Transverse colon (tissue), 4 donors: ENCODE measurements at regions not wholly inside any gene's neighbourhood (a gene's known extent, or its start where the extent isn't known, plus 50 kb on each side); places are given as distances from the start of the nearest gene placed in this dataset.

Experiments used
- DNase-seq: peaks from one replicate; pipeline ENCODE4 v3.0.0-alpha.2; 2019
- H3K27ac ChIP-seq, 4 donors: fragments of 200-600 bp; sonication (generic); 2 replicates each; pipeline ENCODE4 v1.5.1; 2016 to 2018; ENCODE audit warnings: inconsistent platforms in 4 of 4
- H3K27me3 ChIP-seq: fragments of 200-600 bp; sonication (generic); 2 replicates; pipeline ENCODE4 v1.5.1; 2017; ENCODE audit warnings: inconsistent platforms
- H3K36me3 ChIP-seq, 4 donors: fragments of 200-600 bp; sonication (generic); 2 replicates each; pipeline ENCODE4 v1.5.1; 2017 to 2019; ENCODE audit warnings: inconsistent platforms in 4 of 4
- H3K4me1 ChIP-seq, 4 donors: fragments of 200-600 bp; sonication (generic); 2 replicates each; pipeline ENCODE4 v1.5.1; 2017 to 2020; ENCODE audit warnings: inconsistent platforms in 4 of 4
- H3K4me3 ChIP-seq, 4 donors: fragments of 200-600 bp; sonication (generic); 1 replicate in 1 of 4; 2 replicates in 3 of 4; pipeline versions ENCODE4 v1.5.1 to v1.6.1; 2017 to 2019; ENCODE audit warnings: inconsistent platforms in 4 of 4
- H3K9me3 ChIP-seq, 2 donors: fragments of 200-600 bp; sonication (generic); 2 replicates each; pipeline ENCODE4 v1.5.1; 2017 to 2019; ENCODE audit warnings: inconsistent platforms in 2 of 2
- CTCF ChIP-seq, 5 experiments: fragments of 200-600 bp in 3 of 5; fragments of 450-650 bp in 2 of 5; sonication (generic) in 3 of 5; IDR thresholded peaks; 1 replicate in 2 of 5; 2 replicates in 3 of 5; pipeline ENCODE4 v1.5.1; 2016 to 2017; ENCODE audit warnings: antibody characterized with exemption in 5 of 5, inconsistent platforms in 3 of 5, mild to moderate bottlenecking in 2 of 5, moderate library complexity in 1 of 5
- EP300 ChIP-seq: sonication (generic); formaldehyde crosslinking; IDR thresholded peaks from one replicate; pipeline ENCODE4 v1.6.1; 2017; ENCODE audit warnings: antibody characterized with exemption, low read depth
- POLR2A ChIP-seq: fragments of 450-650 bp; IDR thresholded peaks from one replicate; pipeline ENCODE4 v1.6.1; 2016; ENCODE audit warnings: antibody characterized with exemption, mild to moderate bottlenecking, moderate library complexity
- POLR2AphosphoS5 ChIP-seq, 3 donors: sonication (generic); formaldehyde crosslinking; IDR thresholded peaks; one replicate each; pipeline ENCODE4 v1.6.1; 2016; ENCODE audit warnings: antibody characterized with exemption in 3 of 3
- WGBS, 2 donors: methylation state at CpG; one replicate each; pipeline ENCODE4 v1.1.5; 2018; ENCODE audit warnings: low coverage in 1 of 2; 5-methylcytosine and 5-hydroxymethylcytosine counted together
- in situ Hi-C, 4 donors: fragments of 200-750 bp; cut with MboI; loops; one replicate each; pipeline versions ENCODE4 v1.15.0 to v1.15.1; 2017; ENCODE audit warnings: low sequenced_read_pairs in 3 of 4, low pct_ligation_motif_present in 1 of 4, low pct_unique_long_range_greater_than_20kb in 1 of 4
- intact Hi-C: fragments of 100-400 bp; cut with DNase I; formaldehyde crosslinking; loops from one replicate; pipeline ENCODE4 v1.15.1; 2023; ENCODE audit warnings: low total_unique reads

GRCh38 chr9:28930766-28931165 lies 1357.5 kb upstream of the C9orf72 start:
- H3K27ac ChIP-seq = no peak overlapping the region
- TF ChIP-seq CTCF (IDR thresholded peaks at IDR 0.05) (no peak), EP300 (no peak), POLR2A (no peak), POLR2AphosphoS5 (IDR thresholded peaks at IDR 0.05) (no peak)
- no peak overlapping the region for H3K4me3 ChIP-seq
- H3K27me3 ChIP-seq = no peaks in the 10 kb centered on the region
- intact Hi-C loops = no loop called here
- DNase-seq = no peak
- no peaks in the 10 kb centered on the region for H3K9me3 ChIP-seq
- 73 to 75% methylated on average over 3 of the region's 3 CpGs for WGBS, 2 donors
- in situ Hi-C loops = no loop called here
- H3K4me1 ChIP-seq = no peaks in the 10 kb centered on the region
- no peaks in the 10 kb centered on the region for H3K36me3 ChIP-seq

- Histone ChIP-seq H3K27me3 (no peaks in the 10 kb centered on the region), H3K4me3 (no peak overlapping the region), H3K4me1 (no peaks in the 10 kb centered on the region), H3K27ac (no peak overlapping the region), H3K9me3 (no peaks in the 10 kb centered on the region), H3K36me3 (no peaks in the 10 kb centered on the region)
- no peak for TF ChIP-seq EP300
- no peak for TF ChIP-seq CTCF (IDR thresholded peaks at IDR 0.05)
- no peak for TF ChIP-seq POLR2A
- no peak for TF ChIP-seq POLR2AphosphoS5 (IDR thresholded peaks at IDR 0.05)
- in situ Hi-C loops = no loop called here
- DNase-seq = no peak
- intact Hi-C loops = no loop called here
These were observed 1360.8 kb upstream of the C9orf72 start for GRCh38 chr9:28934111-28934510.

GRCh38 chr9:28938981-28939380 lies 1365.7 kb upstream of the C9orf72 start:
- Histone ChIP-seq H3K4me1 (no peaks in the 10 kb centered on the region), H3K27me3 (no peaks in the 10 kb centered on the region), H3K9me3 (no peaks in the 10 kb centered on the region), H3K4me3 (no peak overlapping the region), H3K27ac (no peak overlapping the region), H3K36me3 (no peaks in the 10 kb centered on the region)
- WGBS, 2 donors = 23 to 29% methylated on average over 3 of the region's 3 CpGs
- in situ Hi-C loops (no loop called here), intact Hi-C loops (no loop called here)
- TF ChIP-seq EP300 (no peak), CTCF (IDR thresholded peaks at IDR 0.05) (no peak), POLR2AphosphoS5 (IDR thresholded peaks at IDR 0.05) (no peak), POLR2A (no peak)
- DNase-seq = no peak

GRCh38 chr9:28941856-28942255 lies 1368.6 kb upstream of the C9orf72 start:
- no peak for DNase-seq
- Histone ChIP-seq H3K27ac (no peak overlapping the region), H3K36me3 (no peaks in the 10 kb centered on the region), H3K9me3 (no peaks in the 10 kb centered on the region), H3K4me1 (no peaks in the 10 kb centered on the region), H3K4me3 (no peak overlapping the region), H3K27me3 (no peaks in the 10 kb centered on the region)
- in situ Hi-C loops (no loop called here), intact Hi-C loops (no loop called here)
- TF ChIP-seq EP300 (no peak), POLR2AphosphoS5 (IDR thresholded peaks at IDR 0.05) (no peak), POLR2A (no peak), CTCF (IDR thresholded peaks at IDR 0.05) (no peak)
- 41 to 54% methylated on average over 2 of the region's 2 CpGs for WGBS, 2 donors
